Omental fat pad (tissue), 3 donors: ENCODE measurements at regions not wholly inside any gene's neighbourhood (a gene's known extent, or its start where the extent isn't known, plus 50 kb on each side); places are given as distances from the start of the nearest gene placed in this dataset.
A peak's percentile ranks its signal among the peaks of the same experiment; 100 is the strongest.
"Not testable (repeated sequence)": the region's sequence is repeated elsewhere in the genome, so short reads cannot be mapped to it uniquely, and the experiment has no call there.

ENCODE experiments used
- ATAC-seq: fragments of 150-250 bp; one replicate; pipeline ENCODE4 v1.9.1; 2016; ENCODE audit warnings: mild to moderate bottlenecking, moderate library complexity; ENCODE audit not compliant: low FRiP score
- DNase-seq: peaks from one replicate; pipeline ENCODE4 v3.0.0-alpha.2; 2019; ENCODE audit warnings: low spot score
- TF ChIP-seq, protein P1 (sequence below), 3 donors: fragments of 450-650 bp; IDR thresholded peaks; one replicate each; pipeline ENCODE4 v1.5.1; 2016 to 2017; ENCODE audit warnings: antibody characterized with exemption in 3 of 3, mild to moderate bottlenecking in 3 of 3, moderate library complexity in 2 of 3

DNA sequence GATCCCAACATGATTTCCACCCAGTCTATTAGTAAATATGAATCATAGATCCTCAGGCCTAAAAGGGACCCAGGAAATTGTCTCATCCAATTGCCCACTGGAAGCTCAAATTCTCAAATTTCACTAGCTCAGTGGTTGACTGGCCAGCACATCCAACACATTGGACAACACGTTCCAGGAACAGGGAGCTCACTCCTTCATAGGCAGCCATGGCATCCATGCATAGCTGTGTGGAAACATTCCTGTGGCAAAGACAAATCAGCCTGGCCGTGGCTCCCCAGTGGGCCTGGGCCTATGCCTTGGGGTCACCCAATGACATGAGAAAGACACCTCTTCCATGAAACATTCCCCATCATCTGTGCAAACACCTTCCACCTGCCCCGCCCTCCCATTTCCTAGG lies 261.1 kb downstream of the ANAPC1 start:
- DNase-seq = no peak
- TF ChIP-seq, protein P1, sequence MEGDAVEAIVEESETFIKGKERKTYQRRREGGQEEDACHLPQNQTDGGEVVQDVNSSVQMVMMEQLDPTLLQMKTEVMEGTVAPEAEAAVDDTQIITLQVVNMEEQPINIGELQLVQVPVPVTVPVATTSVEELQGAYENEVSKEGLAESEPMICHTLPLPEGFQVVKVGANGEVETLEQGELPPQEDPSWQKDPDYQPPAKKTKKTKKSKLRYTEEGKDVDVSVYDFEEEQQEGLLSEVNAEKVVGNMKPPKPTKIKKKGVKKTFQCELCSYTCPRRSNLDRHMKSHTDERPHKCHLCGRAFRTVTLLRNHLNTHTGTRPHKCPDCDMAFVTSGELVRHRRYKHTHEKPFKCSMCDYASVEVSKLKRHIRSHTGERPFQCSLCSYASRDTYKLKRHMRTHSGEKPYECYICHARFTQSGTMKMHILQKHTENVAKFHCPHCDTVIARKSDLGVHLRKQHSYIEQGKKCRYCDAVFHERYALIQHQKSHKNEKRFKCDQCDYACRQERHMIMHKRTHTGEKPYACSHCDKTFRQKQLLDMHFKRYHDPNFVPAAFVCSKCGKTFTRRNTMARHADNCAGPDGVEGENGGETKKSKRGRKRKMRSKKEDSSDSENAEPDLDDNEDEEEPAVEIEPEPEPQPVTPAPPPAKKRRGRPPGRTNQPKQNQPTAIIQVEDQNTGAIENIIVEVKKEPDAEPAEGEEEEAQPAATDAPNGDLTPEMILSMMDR (IDR thresholded peaks at IDR 0.05) = no peak
- no peak for ATAC-seq

DNA sequence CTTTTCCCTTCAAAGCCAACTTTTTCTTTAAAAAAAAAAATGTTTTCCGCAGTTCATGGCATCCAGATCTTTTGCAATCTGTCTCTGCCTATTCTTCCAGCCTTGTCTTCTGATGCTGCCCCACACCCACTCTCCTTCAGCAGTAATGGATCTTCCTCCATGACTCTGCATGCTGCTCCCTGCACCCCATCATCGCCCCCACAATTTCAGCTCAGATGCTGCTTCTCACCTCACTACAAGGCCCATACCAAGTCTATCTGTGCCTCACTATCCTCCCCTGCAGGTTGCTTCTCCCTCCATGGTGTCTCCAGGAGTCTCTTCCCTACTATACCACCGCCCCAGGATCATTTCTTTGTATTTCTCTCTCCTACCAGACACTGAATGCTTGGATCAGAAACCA lies 260.6 kb downstream of the ANAPC1 start:
- ATAC-seq = no peak

DNA sequence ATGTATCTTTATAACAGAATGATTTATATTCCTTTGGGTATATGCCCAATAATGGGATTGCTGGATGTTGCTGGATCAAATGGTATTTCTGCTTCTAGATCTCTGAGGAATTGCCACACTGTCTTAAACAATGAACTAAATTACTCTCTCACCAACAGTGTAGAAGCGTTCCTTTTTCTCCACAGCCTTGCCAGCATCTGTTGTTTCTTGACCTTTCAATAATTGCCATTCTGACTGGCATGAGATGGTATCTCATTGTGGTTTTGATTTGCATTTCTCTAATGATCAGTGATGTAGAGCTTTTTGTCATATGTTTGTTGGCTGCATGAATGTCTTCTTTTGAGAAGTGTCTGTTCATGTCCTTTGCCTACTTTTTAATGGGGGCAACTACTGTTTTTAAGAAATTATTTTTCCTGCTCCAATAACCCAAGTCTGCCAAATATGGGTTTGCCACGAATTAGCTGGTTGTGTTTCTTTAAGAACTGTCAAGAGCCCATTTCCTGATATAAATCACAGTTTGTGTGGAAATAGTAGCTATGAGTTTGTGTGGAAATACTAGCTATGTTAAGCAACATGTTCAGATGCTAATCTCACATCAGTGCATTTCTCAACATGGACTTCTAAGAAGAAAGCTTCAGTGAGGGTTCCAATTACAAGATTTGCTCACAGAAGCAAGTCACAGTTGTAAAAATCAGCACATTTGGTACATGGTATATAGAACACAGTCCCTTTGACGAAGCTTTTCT lies 259.4 kb downstream of the ANAPC1 start:
- no peak for DNase-seq
- peak; percentile 72 for ATAC-seq
- TF ChIP-seq, protein P1 (IDR thresholded peaks at IDR 0.05) = no peak

More for the DNA sequence above, 260.6 kb downstream of the ANAPC1 start:
- TF ChIP-seq, protein P1 (IDR thresholded peaks at IDR 0.05) = no peak
- no peak for DNase-seq

DNA sequence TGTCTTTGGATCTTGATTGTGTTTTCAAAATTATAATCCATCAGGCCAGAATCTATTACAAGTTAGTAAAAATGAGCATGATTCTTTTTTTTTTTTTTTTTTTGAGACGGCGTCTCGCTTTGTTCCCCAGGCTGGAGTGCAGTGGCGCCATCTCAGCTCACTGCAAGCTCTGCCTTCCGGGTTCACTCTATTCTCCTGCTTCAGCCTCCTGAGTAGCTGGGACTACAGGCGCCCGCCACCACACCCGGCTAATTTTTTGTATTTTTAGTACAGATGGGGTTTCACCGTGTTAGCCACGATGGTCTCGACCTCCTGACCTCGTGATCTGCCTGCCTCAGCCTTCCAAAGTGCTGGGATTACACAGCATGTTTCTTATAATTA lies 258.8 kb downstream of the ANAPC1 start:
- not testable (repeated sequence) for ATAC-seq, DNase-seq

DNA sequence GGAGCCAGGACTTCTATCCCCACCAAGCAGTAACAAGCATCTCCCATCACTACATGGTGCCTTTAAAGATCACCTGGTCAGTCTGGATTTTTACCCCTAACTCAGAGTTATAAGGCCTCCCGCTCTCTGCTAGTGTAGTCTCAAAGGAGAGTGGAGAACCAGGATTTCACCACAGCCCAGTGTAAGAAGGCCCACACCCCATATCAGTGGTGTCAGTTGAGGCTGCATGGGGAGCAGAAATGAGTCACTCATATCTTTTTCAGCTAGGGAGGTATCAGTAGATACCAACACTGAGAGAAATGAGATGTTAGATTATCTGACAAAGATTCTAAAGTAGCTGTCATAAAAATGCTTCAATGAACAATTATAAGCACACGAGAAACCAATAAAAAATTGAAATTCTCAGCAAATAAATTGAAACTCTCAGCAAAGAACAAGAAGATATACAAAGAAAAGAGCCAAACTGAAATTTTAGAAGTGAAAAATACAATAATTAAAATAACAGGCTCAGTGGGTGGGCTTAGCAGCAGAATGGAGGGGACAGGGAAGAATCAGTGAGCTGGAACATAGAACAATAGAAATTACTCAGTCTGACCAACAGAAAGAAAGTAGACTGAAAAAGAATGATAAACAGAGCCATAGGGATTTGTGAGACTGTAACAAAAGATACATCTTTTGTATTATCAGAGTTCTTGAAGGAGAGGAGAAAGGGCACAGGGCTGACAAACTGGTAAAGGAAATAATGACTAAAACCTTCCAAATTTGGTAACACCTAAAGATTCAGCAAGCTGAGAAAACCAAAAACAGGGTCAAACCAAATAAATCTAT lies 257.7 kb downstream of the ANAPC1 start:
- ATAC-seq = peak; percentile 73
- TF ChIP-seq, protein P1 (IDR thresholded peaks at IDR 0.05) = no peak

DNA sequence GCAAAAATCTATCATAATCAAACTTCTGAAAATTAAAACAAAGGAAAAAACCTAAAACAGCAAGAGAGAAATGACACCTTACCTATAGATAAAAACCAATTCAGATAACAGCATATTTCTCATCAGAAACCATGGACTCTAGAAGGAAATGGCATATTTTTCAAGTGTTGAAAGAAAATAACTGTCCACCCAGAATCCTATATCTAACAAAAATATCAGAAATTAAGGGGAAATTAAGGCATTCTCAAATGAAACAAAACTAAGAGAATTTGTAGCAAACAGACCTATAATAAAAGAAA lies 257.2 kb downstream of the ANAPC1 start:
- TF ChIP-seq, protein P1 (IDR thresholded peaks at IDR 0.05) = no peak
- no peak for DNase-seq
- ATAC-seq = no peak

More for the DNA sequence above, 257.7 kb downstream of the ANAPC1 start:
- DNase-seq = no peak

DNA sequence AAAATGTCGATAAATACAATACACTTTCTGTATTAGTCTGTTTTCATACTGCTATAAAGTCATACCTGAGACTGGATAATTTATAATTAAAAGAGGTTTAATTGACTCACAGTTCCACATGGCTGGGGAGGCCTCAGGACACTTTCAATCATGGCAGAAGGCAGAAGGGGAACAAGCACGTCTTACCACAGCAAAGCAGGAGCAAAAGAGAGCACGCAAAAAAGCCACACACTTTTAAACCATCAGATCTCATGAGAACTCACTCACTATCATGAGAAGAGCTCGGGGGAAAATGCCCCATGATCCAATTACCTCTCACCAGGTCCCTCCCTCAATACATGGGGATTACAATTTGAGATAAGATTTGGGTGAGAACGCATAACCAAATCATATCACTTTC lies 256.7 kb downstream of the ANAPC1 start:
- DNase-seq (no peak), ATAC-seq (no peak)
- TF ChIP-seq, protein P1 (IDR thresholded peaks at IDR 0.05) = no peak
